HEK293 (cell line): ENCODE measurements at regions not wholly inside any gene's neighbourhood (a gene's known extent, or its start where the extent isn't known, plus 50 kb on each side); places are given as distances from the start of the nearest gene placed in this dataset.

Experiments
- TCF7L2 ChIP-seq: IDR thresholded peaks from 2 replicates; pipeline ENCODE4 v1.6.1; 2011; ENCODE audit warnings: low read depth, mild to moderate bottlenecking, inconsistent platforms, low read length, moderate library complexity, borderline replicate concordance
- ZNF274 ChIP-seq, 2 experiments: fragments of 200-500 bp in 1 of 2; fragments of 450-650 bp in 1 of 2; sonication (Bioruptor generic) in 1 of 2; formaldehyde crosslinking in 1 of 2; IDR thresholded peaks; 2 replicates each; pipeline versions ENCODE4 v1.5.1 to v1.6.1; 2014 to 2016; ENCODE audit warnings: borderline replicate concordance in 1 of 2, inconsistent platforms in 1 of 2, low read length in 1 of 2, missing biosample characterization in 1 of 2, missing genetic modification characterization in 1 of 2
- ZNF324 ChIP-seq: fragments of 450-650 bp; formaldehyde crosslinking; IDR thresholded peaks from 2 replicates; pipeline ENCODE4 v1.5.1; 2016; ENCODE audit warnings: missing biosample characterization, missing genetic modification characterization
- TF ChIP-seq, protein P1 (sequence below): fragments of 450-650 bp; formaldehyde crosslinking; IDR thresholded peaks from 2 replicates; pipeline ENCODE4 v1.5.1; 2016; ENCODE audit warnings: missing biosample characterization, missing genetic modification characterization
- TF ChIP-seq, protein P2 (sequence below): fragments of 450-650 bp; formaldehyde crosslinking; IDR thresholded peaks from 2 replicates; pipeline ENCODE4 v1.5.1; 2016; ENCODE audit warnings: missing biosample characterization, missing genetic modification characterization
- TF ChIP-seq, protein P3 (sequence below): fragments of 450-650 bp; formaldehyde crosslinking; IDR thresholded peaks from 2 replicates; pipeline ENCODE4 v1.5.1; 2016; ENCODE audit warnings: missing biosample characterization, missing genetic modification characterization
- TF ChIP-seq, protein P4 (sequence below): fragments of 450-650 bp; formaldehyde crosslinking; IDR thresholded peaks from 2 replicates; pipeline ENCODE4 v1.5.1; 2017; ENCODE audit warnings: missing biosample characterization, missing genetic modification characterization
- TF ChIP-seq, protein P5 (sequence below): fragments of 450-650 bp; formaldehyde crosslinking; optimal IDR thresholded peaks from 2 replicates; pipeline ENCODE3; 2016; ENCODE audit warnings: missing biosample characterization, mild to moderate bottlenecking, missing genetic modification characterization

DNA sequence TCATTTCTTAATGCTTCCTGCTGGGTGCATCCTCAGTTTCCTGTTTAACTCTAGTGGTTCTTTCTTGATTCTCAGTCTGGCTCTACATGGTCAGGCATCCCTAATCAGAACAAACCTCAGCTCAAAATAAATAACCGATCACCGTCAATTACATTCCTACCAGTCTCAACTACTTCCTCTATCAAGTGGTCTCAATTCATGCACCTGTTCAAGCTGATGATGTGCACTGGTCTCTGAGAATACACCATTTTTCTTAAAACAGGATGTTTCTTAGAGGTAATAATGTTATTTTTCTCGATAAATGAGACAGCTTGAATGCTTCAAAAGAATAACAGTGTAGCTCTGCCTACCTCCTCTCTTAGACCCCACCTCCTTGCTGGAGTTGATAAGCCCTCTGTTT lies 420.9 kb downstream of the SOCS6 start:
- TF ChIP-seq, protein P1, sequence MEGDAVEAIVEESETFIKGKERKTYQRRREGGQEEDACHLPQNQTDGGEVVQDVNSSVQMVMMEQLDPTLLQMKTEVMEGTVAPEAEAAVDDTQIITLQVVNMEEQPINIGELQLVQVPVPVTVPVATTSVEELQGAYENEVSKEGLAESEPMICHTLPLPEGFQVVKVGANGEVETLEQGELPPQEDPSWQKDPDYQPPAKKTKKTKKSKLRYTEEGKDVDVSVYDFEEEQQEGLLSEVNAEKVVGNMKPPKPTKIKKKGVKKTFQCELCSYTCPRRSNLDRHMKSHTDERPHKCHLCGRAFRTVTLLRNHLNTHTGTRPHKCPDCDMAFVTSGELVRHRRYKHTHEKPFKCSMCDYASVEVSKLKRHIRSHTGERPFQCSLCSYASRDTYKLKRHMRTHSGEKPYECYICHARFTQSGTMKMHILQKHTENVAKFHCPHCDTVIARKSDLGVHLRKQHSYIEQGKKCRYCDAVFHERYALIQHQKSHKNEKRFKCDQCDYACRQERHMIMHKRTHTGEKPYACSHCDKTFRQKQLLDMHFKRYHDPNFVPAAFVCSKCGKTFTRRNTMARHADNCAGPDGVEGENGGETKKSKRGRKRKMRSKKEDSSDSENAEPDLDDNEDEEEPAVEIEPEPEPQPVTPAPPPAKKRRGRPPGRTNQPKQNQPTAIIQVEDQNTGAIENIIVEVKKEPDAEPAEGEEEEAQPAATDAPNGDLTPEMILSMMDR (tag by site-specific recombination), result no peak
- TF ChIP-seq ZNF274 (IDR thresholded peaks at IDR 0.05; ENCODE audit: low read length) (no peak), ZNF274 (tag by site-specific recombination; IDR thresholded peaks at IDR 0.05; ENCODE audit: borderline replicate concordance) (no peak), TCF7L2 (no peak), ZNF324 (tag by site-specific recombination) (no peak)
- TF ChIP-seq, protein P2, sequence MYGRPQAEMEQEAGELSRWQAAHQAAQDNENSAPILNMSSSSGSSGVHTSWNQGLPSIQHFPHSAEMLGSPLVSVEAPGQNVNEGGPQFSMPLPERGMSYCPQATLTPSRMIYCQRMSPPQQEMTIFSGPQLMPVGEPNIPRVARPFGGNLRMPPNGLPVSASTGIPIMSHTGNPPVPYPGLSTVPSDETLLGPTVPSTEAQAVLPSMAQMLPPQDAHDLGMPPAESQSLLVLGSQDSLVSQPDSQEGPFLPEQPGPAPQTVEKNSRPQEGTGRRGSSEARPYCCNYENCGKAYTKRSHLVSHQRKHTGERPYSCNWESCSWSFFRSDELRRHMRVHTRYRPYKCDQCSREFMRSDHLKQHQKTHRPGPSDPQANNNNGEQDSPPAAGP (tag by site-specific recombination), result no peak
- TF ChIP-seq, protein P3, sequence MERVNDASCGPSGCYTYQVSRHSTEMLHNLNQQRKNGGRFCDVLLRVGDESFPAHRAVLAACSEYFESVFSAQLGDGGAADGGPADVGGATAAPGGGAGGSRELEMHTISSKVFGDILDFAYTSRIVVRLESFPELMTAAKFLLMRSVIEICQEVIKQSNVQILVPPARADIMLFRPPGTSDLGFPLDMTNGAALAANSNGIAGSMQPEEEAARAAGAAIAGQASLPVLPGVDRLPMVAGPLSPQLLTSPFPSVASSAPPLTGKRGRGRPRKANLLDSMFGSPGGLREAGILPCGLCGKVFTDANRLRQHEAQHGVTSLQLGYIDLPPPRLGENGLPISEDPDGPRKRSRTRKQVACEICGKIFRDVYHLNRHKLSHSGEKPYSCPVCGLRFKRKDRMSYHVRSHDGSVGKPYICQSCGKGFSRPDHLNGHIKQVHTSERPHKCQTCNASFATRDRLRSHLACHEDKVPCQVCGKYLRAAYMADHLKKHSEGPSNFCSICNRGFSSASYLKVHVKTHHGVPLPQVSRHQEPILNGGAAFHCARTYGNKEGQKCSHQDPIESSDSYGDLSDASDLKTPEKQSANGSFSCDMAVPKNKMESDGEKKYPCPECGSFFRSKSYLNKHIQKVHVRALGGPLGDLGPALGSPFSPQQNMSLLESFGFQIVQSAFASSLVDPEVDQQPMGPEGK (tag by site-specific recombination), result no peak
- TF ChIP-seq, protein P4, sequence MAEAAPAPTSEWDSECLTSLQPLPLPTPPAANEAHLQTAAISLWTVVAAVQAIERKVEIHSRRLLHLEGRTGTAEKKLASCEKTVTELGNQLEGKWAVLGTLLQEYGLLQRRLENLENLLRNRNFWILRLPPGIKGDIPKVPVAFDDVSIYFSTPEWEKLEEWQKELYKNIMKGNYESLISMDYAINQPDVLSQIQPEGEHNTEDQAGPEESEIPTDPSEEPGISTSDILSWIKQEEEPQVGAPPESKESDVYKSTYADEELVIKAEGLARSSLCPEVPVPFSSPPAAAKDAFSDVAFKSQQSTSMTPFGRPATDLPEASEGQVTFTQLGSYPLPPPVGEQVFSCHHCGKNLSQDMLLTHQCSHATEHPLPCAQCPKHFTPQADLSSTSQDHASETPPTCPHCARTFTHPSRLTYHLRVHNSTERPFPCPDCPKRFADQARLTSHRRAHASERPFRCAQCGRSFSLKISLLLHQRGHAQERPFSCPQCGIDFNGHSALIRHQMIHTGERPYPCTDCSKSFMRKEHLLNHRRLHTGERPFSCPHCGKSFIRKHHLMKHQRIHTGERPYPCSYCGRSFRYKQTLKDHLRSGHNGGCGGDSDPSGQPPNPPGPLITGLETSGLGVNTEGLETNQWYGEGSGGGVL (tag by site-specific recombination), result no peak
- TF ChIP-seq, protein P5, sequence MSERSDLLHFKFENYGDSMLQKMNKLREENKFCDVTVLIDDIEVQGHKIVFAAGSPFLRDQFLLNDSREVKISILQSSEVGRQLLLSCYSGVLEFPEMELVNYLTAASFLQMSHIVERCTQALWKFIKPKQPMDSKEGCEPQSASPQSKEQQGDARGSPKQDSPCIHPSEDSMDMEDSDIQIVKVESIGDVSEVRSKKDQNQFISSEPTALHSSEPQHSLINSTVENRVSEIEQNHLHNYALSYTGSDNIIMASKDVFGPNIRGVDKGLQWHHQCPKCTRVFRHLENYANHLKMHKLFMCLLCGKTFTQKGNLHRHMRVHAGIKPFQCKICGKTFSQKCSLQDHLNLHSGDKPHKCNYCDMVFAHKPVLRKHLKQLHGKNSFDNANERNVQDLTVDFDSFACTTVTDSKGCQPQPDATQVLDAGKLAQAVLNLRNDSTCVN (tag by site-specific recombination), result no peak
